Osteoblast (primary cell): ENCODE measurements at regions not wholly inside any gene's neighbourhood (a gene's known extent, or its start where the extent isn't known, plus 50 kb on each side); places are given as distances from the start of the nearest gene placed in this dataset.

ENCODE experiments used
- DNase-seq: peaks from one replicate; pipeline ENCODE4 v3.0.0; 2011; ENCODE audit warnings: low spot score, mixed read lengths; ENCODE audit not compliant: insufficient read length; ENCODE audit errors: missing footprints
- H2AFZ ChIP-seq: 2 replicates; pipeline ENCODE4 v1.6.0; 2011; ENCODE audit warnings: mild to moderate bottlenecking, low read length
- H3K27ac ChIP-seq: 2 replicates; pipeline ENCODE4 v1.5.1; 2011; ENCODE audit warnings: mild to moderate bottlenecking, low read depth, low read length, moderate library complexity
- H3K27me3 ChIP-seq: 2 replicates; pipeline ENCODE4 v1.6.0; 2012; ENCODE audit warnings: mild to moderate bottlenecking, control low read depth, inconsistent platforms, low read length, moderate library complexity; ENCODE audit not compliant: insufficient read depth
- H3K36me3 ChIP-seq: 2 replicates; pipeline ENCODE4 v1.5.1; 2011; ENCODE audit warnings: mild to moderate bottlenecking, low read length, control low read depth, moderate library complexity; ENCODE audit not compliant: insufficient read depth
- H3K4me1 ChIP-seq: 2 replicates; pipeline ENCODE4 v1.5.1; 2011; ENCODE audit warnings: mild to moderate bottlenecking, low read length, control low read depth, moderate library complexity; ENCODE audit not compliant: insufficient read depth
- H3K4me2 ChIP-seq: 2 replicates; pipeline ENCODE4 v1.6.0; 2011; ENCODE audit warnings: mild to moderate bottlenecking, low read length; ENCODE audit not compliant: insufficient read depth
- H3K4me3 ChIP-seq: fragments of 200-600 bp; sonication (generic); 3 replicates; pipeline ENCODE4 v1.5.1; 2012; ENCODE audit warnings: mild to moderate bottlenecking, low read length, inconsistent platforms; ENCODE audit not compliant: insufficient read depth
- H3K79me2 ChIP-seq: 2 replicates; pipeline ENCODE4 v1.6.0; 2012; ENCODE audit warnings: mild to moderate bottlenecking, low read length, control low read depth, inconsistent platforms; ENCODE audit not compliant: insufficient read depth
- H3K9me3 ChIP-seq: 2 replicates; pipeline ENCODE4 v1.5.1; 2011; ENCODE audit warnings: low read depth, low read length, control low read depth
- H4K20me1 ChIP-seq: 2 replicates; pipeline ENCODE4 v1.6.0; 2012; ENCODE audit warnings: mild to moderate bottlenecking, low read length, control low read depth; ENCODE audit not compliant: insufficient read depth
- TF ChIP-seq, protein P1 (sequence below): IDR thresholded peaks from 2 replicates; pipeline ENCODE4 v1.5.1; 2011; ENCODE audit warnings: mild to moderate bottlenecking, low read depth, low read length, moderate library complexity; ENCODE audit errors: extremely low read depth

DNA sequence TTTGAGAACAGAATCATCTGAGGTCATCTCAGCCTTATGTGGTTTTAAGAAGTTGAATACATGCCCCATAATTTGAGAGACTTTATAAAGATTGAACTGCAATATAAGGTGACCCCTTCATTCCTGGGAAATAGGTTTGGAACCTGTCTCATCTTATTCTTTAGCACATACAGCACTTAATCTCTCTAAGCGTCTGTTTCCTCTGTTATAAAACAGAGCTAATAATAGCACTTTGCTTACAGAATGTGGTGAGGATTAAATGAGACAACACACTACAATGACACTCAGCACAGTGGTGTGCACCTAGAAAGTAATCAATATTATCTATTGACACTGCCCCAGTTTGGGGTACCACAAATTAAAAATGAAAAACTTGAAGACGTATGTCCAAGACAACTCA, 102.1 kb downstream of the DUSP6 start:
- Histone ChIP-seq H3K27me3 (no peaks in the 10 kb centered on the region), H3K27ac (no peak overlapping the region), H2AFZ (no peak overlapping the region), H3K4me1 (peaks cover 3% of the 10 kb centered on the region), H3K9me3 (no peaks in the 10 kb centered on the region), H3K36me3 (no peaks in the 10 kb centered on the region), H4K20me1 (no peaks in the 10 kb centered on the region), H3K4me3 (no peak overlapping the region), H3K79me2 (no peaks in the 10 kb centered on the region), H3K4me2 (no peak overlapping the region)
- TF ChIP-seq, protein P1, sequence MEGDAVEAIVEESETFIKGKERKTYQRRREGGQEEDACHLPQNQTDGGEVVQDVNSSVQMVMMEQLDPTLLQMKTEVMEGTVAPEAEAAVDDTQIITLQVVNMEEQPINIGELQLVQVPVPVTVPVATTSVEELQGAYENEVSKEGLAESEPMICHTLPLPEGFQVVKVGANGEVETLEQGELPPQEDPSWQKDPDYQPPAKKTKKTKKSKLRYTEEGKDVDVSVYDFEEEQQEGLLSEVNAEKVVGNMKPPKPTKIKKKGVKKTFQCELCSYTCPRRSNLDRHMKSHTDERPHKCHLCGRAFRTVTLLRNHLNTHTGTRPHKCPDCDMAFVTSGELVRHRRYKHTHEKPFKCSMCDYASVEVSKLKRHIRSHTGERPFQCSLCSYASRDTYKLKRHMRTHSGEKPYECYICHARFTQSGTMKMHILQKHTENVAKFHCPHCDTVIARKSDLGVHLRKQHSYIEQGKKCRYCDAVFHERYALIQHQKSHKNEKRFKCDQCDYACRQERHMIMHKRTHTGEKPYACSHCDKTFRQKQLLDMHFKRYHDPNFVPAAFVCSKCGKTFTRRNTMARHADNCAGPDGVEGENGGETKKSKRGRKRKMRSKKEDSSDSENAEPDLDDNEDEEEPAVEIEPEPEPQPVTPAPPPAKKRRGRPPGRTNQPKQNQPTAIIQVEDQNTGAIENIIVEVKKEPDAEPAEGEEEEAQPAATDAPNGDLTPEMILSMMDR: no peak
- no peak for DNase-seq

DNA sequence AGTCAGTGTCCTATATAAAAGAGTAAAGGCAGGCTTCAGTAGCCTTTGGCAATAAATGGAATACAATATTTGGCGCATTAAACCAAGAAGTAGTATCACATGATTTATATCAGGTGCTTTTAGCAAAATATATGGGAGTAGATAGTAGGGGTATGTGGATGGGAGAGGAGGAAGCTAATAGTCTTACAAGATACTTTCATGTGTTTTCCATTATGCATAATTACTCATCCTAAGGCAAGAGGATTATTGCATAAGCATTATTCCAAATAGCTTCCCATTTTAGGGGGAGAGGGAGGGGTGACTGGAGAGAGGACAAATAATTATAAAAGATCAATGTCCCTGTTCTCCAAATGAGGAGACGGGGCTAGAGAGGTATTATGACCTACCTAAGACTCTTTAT, 104.3 kb downstream of the DUSP6 start:
- H3K4me1 ChIP-seq: peaks cover 12% of the 10 kb centered on the region
- H2AFZ ChIP-seq: no peak overlapping the region
- no peaks in the 10 kb centered on the region for H3K36me3 ChIP-seq
- no peak overlapping the region for H3K4me3 ChIP-seq
- no peak for DNase-seq
- H3K79me2 ChIP-seq: no peaks in the 10 kb centered on the region
- no peaks in the 10 kb centered on the region for H3K27me3 ChIP-seq
- TF ChIP-seq, protein P1: no peak
- no peak overlapping the region for H3K4me2 ChIP-seq
- no peaks in the 10 kb centered on the region for H3K9me3 ChIP-seq
- H3K27ac ChIP-seq: no peak overlapping the region
- H4K20me1 ChIP-seq: no peaks in the 10 kb centered on the region

DNA sequence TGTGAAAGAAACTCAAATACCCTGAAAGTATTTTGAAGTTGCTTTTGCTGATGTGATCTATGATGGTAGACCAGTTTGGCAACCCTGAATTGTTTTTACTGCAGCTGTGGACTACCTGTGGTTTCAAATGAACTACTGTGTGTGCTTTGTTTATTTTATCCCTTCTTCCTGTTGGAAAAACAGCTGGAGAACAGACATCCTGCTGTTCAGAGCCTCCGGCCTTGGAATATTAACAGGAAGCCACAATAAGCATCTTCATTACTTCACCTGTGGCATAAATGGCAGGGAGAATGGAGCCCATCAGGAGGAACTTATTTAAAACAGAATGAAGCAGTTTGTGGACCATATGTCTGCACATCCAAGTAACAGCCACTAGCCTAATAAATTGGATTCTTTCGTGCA, 104.8 kb downstream of the DUSP6 start:
- Histone ChIP-seq H3K79me2 (no peaks in the 10 kb centered on the region), H3K9me3 (no peaks in the 10 kb centered on the region), H3K27ac (no peak overlapping the region), H3K4me3 (no peak overlapping the region), H3K4me1 (peaks cover 12% of the 10 kb centered on the region), H2AFZ (no peak overlapping the region), H3K27me3 (no peaks in the 10 kb centered on the region), H3K4me2 (no peak overlapping the region), H3K36me3 (no peaks in the 10 kb centered on the region), H4K20me1 (no peaks in the 10 kb centered on the region)
- DNase-seq: no peak
- TF ChIP-seq, protein P1: no peak

DNA sequence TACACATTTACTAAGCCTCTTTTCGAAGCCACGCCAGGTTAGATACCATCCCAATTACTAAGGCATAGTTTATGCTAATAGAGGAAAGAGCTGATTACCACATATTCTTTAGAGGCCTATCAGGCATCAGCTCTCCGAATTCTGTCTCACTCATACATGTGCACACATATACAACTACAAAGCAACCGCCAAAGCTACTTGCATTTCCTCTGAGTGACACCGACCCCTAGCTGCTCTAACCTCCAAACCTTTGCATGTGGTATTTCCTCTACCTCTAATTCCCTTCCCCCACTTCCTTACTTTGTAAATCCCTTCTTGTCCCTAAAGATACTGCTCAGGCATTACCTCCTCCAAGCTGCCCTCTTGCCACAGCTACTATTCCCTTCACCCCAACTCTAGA, 107.2 kb downstream of the DUSP6 start:
- TF ChIP-seq, protein P1: no peak
- DNase-seq: no peak
- Histone ChIP-seq H3K4me2 (no peak overlapping the region), H4K20me1 (no peaks in the 10 kb centered on the region), H3K79me2 (no peaks in the 10 kb centered on the region), H2AFZ (no peak overlapping the region), H3K27ac (no peak overlapping the region), H3K4me1 (peaks cover 12% of the 10 kb centered on the region), H3K9me3 (no peaks in the 10 kb centered on the region), H3K27me3 (no peaks in the 10 kb centered on the region), H3K36me3 (no peaks in the 10 kb centered on the region), H3K4me3 (no peak overlapping the region)
